ENCODE measurements at regions not wholly inside any gene's neighbourhood (a gene's known extent, or its start where the extent isn't known, plus 50 kb on each side); places are given as distances from the start of the nearest gene placed in this dataset.

- TF ChIP-seq REST (IDR thresholded peaks at IDR 0.05; ENCODE audit: low read depth, low read length) (no peak), ZBTB33 (IDR thresholded peaks at IDR 0.05; ENCODE audit: borderline replicate concordance, low read depth) (no peak), FOSL2 (IDR thresholded peaks at IDR 0.05; ENCODE audit: borderline replicate concordance, low read depth) (no peak), USF1 (IDR thresholded peaks at IDR 0.05; ENCODE audit: borderline replicate concordance, low read depth) (no peak), FOXJ3 (CRISPR knock-in tag; IDR thresholded peaks at IDR 0.05) (no peak), MXI1 (IDR thresholded peaks at IDR 0.05; ENCODE audit: low read depth, low read length) (no peak)
Observed at GRCh38 chr2:193250389-193250788, 1055.7 kb upstream of the TMEFF2 start (continued).

- no peaks in the 10 kb centered on the region; a peak in 1 of 4 replicates for H3K4me1 ChIP-seq (ENCODE audit: control insufficient read depth in 1 of 2, insufficient read depth in 2 of 2, low read depth in 1 of 2, low read length in 1 of 2)
- H3K4me3 ChIP-seq (ENCODE audit: low read depth in 2 of 2, low read length in 1 of 2): peak overlapping the region in 1 of 2 experiments; percentile 26; a peak in 1 of 4 replicates
- H3K36me3 ChIP-seq (replicated peaks in 1 of 2; ENCODE audit: control insufficient read depth in 1 of 2, insufficient read depth in 2 of 2, low read length in 1 of 2): no peaks in the 10 kb centered on the region
- H3F3A ChIP-seq (replicated peaks; ENCODE audit: insufficient read depth): no peaks in the 10 kb centered on the region
- no peaks in the 10 kb centered on the region for H4K20me1 ChIP-seq (ENCODE audit: insufficient read depth)
- no peaks in the 10 kb centered on the region for H3K79me2 ChIP-seq (ENCODE audit: insufficient read depth)
- no peak overlapping the region for H3K4me2 ChIP-seq
- no peak overlapping the region for H3K27ac ChIP-seq (ENCODE audit: low read depth in 2 of 2, low read length in 1 of 2)
- CTCF ChIA-PET: interaction anchor here (0.6 to 1.9 kb wide), 6 partner anchors 12 to 1680 kb away, joined by 3 to 9 read pairs (median 5); no protein-coding TSS in a partner anchor
- peak; percentile 4 for DNase-seq
- H3K9ac ChIP-seq: no peak overlapping the region
- POLR2A ChIA-PET: no interaction called here
- no peaks in the 10 kb centered on the region for H3K9me3 ChIP-seq
- H3K9me2 ChIP-seq: no peaks in the 10 kb centered on the region
- no peak overlapping the region for H2AFZ ChIP-seq (ENCODE audit: low read depth)
- 69% methylated on average over 1 of the region's 1 CpG for WGBS (ENCODE audit: low lambda C conversion rate)
- TF ChIP-seq TAF1 (IDR thresholded peaks at IDR 0.05; ENCODE audit: borderline replicate concordance, low read depth, low read length) (no peak), USF1 (IDR thresholded peaks at IDR 0.05; ENCODE audit: borderline replicate concordance, low read depth) (no peak), CTCF (IDR thresholded peaks at IDR 0.05) (peak; percentile 54), RAD21 (IDR thresholded peaks at IDR 0.05; ENCODE audit: low read length) (peak; percentile 25; the same call in 1 of the 2 replicates)
- no peaks in the 10 kb centered on the region for H3K27me3 ChIP-seq (ENCODE audit: insufficient read depth)
Observed at GRCh38 chr2:193240752-193241151, 1046.0 kb upstream of the TMEFF2 start.
